GM19240 (cell line): ENCODE measurements at regions not wholly inside any gene's neighbourhood (a gene's known extent, or its start where the extent isn't known, plus 50 kb on each side); places are given as distances from the start of the nearest gene placed in this dataset.
"Not testable (repeated sequence)": the region's sequence is repeated elsewhere in the genome, so short reads cannot be mapped to it uniquely, and the experiment has no call there.

Experiments used
- DNase-seq: peaks from one replicate; pipeline ENCODE4 v3.0.0; 2011; ENCODE audit warnings: low spot score; ENCODE audit not compliant: insufficient read length

- no peak for DNase-seq
These were observed 85.6 kb upstream of the SNX7 start for GRCh38 chr1:98575955-98576354.

GRCh38 chr1:98565951-98566350 is 95.6 kb upstream of the SNX7 start:
- no peak for DNase-seq

- DNase-seq = no peak
These were observed 102.2 kb upstream of the SNX7 start for GRCh38 chr1:98559291-98559690.

- DNase-seq = no peak
These were observed 103.6 kb upstream of the SNX7 start for GRCh38 chr1:98557895-98558294.

GRCh38 chr1:98556521-98557158 is 104.9 kb upstream of the SNX7 start:
- DNase-seq = no peak

- no peak for DNase-seq
These were observed 105.7 kb upstream of the SNX7 start for GRCh38 chr1:98555814-98556213.

- DNase-seq = not testable (repeated sequence)
These were observed 108.9 kb upstream of the SNX7 start for GRCh38 chr1:98552576-98553074.

- no peak for DNase-seq
These were observed 111.4 kb upstream of the SNX7 start for GRCh38 chr1:98550076-98550475.

- DNase-seq = no peak
These were observed 115.2 kb upstream of the SNX7 start for GRCh38 chr1:98546319-98546718.

GRCh38 chr1:98538106-98538505 is 123.4 kb upstream of the SNX7 start:
- no peak for DNase-seq

GRCh38 chr1:98523256-98523655 is 138.3 kb upstream of the SNX7 start:
- no peak for DNase-seq

GRCh38 chr1:98516306-98516705 is 145.2 kb upstream of the SNX7 start:
- DNase-seq = no peak

GRCh38 chr1:98515744-98516143 is 145.8 kb upstream of the SNX7 start:
- DNase-seq = no peak

- DNase-seq = not testable (repeated sequence)
These were observed 149.3 kb upstream of the SNX7 start for GRCh38 chr1:98512216-98512615.

- no peak for DNase-seq
These were observed 157.8 kb upstream of the SNX7 start for GRCh38 chr1:98503771-98504170.

- DNase-seq = no peak
These were observed 158.6 kb upstream of the SNX7 start for GRCh38 chr1:98502937-98503336.

- DNase-seq = no peak
These were observed 161.2 kb upstream of the SNX7 start for GRCh38 chr1:98500324-98500723.

- no peak for DNase-seq
These were observed 162.9 kb upstream of the SNX7 start for GRCh38 chr1:98498651-98499050.

- DNase-seq = no peak
These were observed 164.0 kb upstream of the SNX7 start for GRCh38 chr1:98497497-98497896.

GRCh38 chr1:98496256-98496995 is 165.1 kb upstream of the SNX7 start:
- no peak for DNase-seq

- DNase-seq = no peak
These were observed 168.1 kb upstream of the SNX7 start for GRCh38 chr1:98493469-98493868.

GRCh38 chr1:98490099-98490498 is 171.4 kb upstream of the SNX7 start:
- no peak for DNase-seq

GRCh38 chr1:98487620-98488019 is 173.9 kb upstream of the SNX7 start:
- no peak for DNase-seq
